HEK293T (cell line): ENCODE measurements at regions not wholly inside any gene's neighbourhood (a gene's known extent, or its start where the extent isn't known, plus 50 kb on each side); places are given as distances from the start of the nearest gene placed in this dataset.

ENCODE experiments used
- ARNT ChIP-seq: fragments of 450-650 bp; IDR thresholded peaks from 2 replicates; pipeline ENCODE4 v1.6.1; 2017; ENCODE audit warnings: mild to moderate bottlenecking
- BHLHE40 ChIP-seq: fragments of 450-650 bp; IDR thresholded peaks from 2 replicates; pipeline ENCODE4 v1.6.1; 2016; ENCODE audit warnings: mild to moderate bottlenecking, moderate library complexity, borderline replicate concordance
- ELF4 ChIP-seq: fragments of 450-650 bp; IDR thresholded peaks from 2 replicates; pipeline ENCODE4 v1.6.1; 2017; ENCODE audit warnings: antibody characterized with exemption
- HDGF ChIP-seq: fragments of 450-650 bp; IDR thresholded peaks from 2 replicates; pipeline ENCODE4 v1.6.1; 2017; ENCODE audit warnings: antibody characterized with exemption, borderline replicate concordance
- NFRKB ChIP-seq: fragments of 450-650 bp; IDR thresholded peaks from 2 replicates; pipeline ENCODE4 v1.6.1; 2016; ENCODE audit warnings: mild to moderate bottlenecking, moderate library complexity
- TARDBP ChIP-seq: fragments of 450-650 bp; IDR thresholded peaks from 2 replicates; pipeline ENCODE4 v1.6.1; 2016
- ZNF384 ChIP-seq: fragments of 450-650 bp; IDR thresholded peaks from 2 replicates; pipeline ENCODE4 v1.6.1; 2016
- TF ChIP-seq, protein P1 (sequence below): fragments of 450-650 bp; IDR thresholded peaks from 2 replicates; pipeline ENCODE4 v1.6.1; 2016

DNA sequence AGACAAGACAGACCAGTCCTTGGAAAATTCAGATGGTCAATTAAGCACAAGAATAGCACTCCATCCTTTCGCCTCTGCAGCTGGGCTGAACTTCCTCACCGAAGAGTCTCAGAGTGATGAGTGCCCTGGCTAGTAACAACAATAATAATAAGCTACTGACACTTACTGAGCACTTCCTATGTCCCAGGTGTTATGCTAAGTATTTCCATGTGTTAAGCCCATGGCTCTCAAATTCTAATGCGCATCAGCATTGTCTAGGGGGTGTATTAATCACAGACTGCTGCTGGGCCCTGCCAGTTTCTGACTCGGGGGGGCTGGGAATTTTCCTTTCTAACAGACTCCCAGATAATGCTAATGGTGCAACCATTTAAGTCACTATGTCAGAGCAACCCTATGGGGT lies 118.2 kb upstream of the LRFN2 start:
- TF ChIP-seq ZNF384, result no peak
- no peak for TF ChIP-seq TARDBP
- TF ChIP-seq BHLHE40, result no peak
- TF ChIP-seq NFRKB, result no peak
- TF ChIP-seq, protein P1, sequence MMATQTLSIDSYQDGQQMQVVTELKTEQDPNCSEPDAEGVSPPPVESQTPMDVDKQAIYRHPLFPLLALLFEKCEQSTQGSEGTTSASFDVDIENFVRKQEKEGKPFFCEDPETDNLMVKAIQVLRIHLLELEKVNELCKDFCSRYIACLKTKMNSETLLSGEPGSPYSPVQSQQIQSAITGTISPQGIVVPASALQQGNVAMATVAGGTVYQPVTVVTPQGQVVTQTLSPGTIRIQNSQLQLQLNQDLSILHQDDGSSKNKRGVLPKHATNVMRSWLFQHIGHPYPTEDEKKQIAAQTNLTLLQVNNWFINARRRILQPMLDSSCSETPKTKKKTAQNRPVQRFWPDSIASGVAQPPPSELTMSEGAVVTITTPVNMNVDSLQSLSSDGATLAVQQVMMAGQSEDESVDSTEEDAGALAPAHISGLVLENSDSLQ, result no peak
- no peak for TF ChIP-seq ARNT
- TF ChIP-seq HDGF, result no peak
- no peak for TF ChIP-seq ELF4
